Activated naive CD4-positive, alpha-beta T cell (primary cell): ENCODE measurements at regions not wholly inside any gene's neighbourhood (a gene's known extent, or its start where the extent isn't known, plus 50 kb on each side); places are given as distances from the start of the nearest gene placed in this dataset.

Source experiments
- DNase-seq, 4 experiments: peaks; one replicate each; lab custom pipeline; 2025; lab: John Stamatoyannopoulos, UW

DNA sequence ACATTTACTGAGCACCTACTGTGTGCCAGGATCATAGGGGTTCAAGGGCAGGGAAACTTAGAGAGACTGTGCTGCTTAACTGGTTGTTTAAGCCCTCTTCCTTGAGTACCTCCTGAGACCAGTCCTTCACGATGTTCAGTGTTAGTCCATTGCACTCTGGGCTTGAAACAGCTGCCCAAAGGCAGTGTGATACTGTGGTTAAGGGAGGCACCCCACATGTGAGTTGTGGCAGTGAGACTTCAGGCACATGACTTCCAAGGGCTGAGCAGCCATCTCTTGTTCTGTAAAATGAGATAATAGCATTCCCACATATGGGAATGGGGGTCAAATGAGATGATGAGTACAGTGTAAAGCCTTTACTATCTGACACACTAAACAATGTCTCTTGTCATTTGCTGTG, 75.1 kb downstream of the LINGO1 start:
- DNase-seq = no peak

- DNase-seq = no peak
These were observed 75.6 kb downstream of the LINGO1 start for GRCh38 chr15:77557144-77557543.

- DNase-seq = no peak
These were observed 76.1 kb downstream of the LINGO1 start for GRCh38 chr15:77556622-77557021.

DNA sequence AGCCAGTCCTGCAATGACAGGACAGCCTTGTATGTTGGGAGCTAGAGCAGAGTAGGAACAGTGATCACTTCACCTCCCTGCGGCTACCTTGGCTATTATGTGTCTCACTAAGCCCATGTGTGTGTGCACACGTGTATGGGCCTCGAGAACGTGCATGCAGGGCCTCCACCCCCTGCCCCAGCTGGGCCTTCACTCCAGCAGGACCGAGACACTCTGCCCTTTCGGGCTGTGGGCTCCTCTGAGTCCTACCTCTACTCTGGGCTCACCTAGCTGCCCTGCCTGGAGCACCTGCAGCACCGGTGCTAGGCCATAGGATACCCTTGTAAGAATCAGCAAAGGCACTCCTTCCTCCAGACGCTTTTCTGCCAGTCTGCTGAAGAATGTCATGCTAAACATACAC, 77.5 kb downstream of the LINGO1 start:
- no peak for DNase-seq

- no peak for DNase-seq
These were observed 78.2 kb downstream of the LINGO1 start for GRCh38 chr15:77554306-77555080.

DNA sequence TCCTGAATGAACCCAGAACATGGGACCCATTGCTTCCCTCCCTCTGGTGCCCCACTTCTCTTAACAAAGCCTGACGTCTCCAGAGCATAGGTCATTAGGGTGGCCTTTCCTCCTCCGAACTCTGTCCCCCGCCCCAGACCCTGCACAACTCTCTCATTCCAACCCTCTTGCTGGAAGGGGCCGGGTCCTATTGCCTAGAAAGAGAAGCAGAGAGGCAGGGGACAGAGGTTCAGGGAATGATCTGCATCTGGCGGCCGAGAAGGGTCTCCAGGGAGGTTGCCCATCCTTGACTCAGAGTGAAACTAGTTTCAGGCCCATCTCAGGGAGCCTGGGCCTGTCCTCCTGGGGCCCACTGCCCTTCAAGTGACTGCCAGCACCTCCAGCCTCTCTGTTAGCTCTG, 79.0 kb downstream of the LINGO1 start:
- no peak for DNase-seq

GRCh38 chr15:77553257-77553656, 79.5 kb downstream of the LINGO1 start:
- DNase-seq = no peak

GRCh38 chr15:77552066-77552465, 80.6 kb downstream of the LINGO1 start:
- DNase-seq = no peak

DNA sequence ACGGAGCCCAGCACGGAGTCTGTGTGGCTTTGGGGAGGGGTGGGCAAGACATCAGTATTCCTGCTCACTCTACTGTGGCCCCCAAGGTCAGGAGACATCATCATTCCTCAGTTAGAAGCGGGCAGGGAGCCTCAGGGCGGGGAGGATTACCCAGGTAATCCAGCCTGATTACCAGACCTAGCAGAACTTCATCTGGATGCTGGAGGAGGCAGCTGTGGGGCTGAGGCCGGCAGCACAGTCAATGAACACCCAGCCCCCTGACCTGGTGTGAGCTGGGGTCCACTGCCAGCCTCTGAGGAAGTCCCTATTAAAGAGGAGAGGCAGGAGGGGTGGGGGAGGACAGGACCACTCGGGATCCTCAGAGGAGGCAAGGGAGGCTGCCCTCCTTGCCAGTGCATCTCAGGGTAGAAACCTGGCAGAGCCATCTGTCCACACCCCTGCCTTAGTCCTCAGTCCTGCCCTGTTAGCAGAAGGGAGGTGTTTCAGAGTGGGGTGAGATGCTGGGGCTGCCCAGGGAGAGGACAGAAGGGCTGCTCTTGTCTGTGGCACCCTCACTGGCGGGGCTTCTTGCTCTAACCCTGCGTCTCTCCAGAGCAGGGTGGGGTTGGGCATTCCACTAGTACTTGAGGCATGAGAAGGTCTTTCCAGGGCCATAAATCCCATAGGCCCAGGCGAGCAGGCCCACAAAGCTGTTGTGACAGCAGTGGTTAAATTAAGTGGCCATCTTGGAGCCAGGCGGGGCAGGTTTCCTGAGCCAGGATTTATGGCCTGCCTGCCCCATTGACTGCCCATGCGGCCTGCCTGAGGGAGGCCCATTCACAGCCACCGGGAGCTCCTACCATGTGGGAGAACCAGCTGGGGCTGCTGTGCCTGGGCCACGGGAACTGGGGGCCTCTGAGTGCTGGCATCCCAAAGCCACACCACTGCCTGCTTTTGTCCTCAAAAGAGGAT, 82.1 kb downstream of the LINGO1 start:
- no peak for DNase-seq

GRCh38 chr15:77549576-77550288, 83.0 kb downstream of the LINGO1 start:
- DNase-seq = no peak

DNA sequence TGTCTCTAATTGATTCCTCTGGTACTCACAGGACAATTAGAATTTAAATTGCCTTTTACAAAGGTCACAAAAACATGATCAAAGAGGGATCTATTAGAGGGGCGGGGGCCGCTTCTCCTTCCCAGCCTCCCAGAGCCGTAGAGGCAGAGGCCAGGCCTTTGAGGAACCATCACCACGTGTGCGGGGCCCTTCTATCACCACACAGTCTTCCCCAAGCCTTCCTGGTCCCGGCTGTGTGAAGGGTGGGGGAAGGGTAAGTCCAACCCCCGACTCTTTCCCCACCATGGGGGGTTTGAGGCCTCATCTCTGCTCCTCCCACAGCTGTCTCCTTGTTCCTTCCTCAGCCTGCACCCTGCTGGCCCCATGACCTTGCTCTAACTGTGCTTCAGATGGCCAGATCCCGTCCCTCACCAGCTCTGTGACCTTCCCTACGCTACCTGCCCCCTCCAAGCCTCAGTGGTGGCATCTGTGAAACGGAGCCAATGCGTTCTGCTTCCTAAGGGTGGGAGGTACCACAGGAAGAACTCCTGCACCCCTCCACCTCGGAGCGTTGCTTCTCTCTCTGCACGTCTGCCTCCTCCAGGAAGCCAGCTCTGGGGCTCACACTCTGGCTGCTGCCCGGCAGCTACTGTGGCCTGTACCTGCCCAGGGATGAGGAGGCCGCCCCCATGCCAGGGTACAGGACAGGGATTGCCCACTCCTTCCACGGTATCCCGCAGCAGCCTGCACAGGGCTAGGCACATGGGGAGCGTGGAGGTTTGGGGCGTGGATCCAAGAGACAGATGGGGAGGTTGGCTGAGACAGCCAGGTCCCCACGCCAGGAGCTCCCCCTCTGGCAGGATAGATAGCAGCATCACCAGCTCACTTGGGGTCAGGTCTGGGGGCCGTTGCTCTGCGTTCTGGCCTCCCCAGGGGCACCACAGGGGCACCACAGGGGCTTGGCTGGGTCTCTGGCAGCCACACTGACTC, 83.8 kb downstream of the LINGO1 start:
- no peak for DNase-seq

DNA sequence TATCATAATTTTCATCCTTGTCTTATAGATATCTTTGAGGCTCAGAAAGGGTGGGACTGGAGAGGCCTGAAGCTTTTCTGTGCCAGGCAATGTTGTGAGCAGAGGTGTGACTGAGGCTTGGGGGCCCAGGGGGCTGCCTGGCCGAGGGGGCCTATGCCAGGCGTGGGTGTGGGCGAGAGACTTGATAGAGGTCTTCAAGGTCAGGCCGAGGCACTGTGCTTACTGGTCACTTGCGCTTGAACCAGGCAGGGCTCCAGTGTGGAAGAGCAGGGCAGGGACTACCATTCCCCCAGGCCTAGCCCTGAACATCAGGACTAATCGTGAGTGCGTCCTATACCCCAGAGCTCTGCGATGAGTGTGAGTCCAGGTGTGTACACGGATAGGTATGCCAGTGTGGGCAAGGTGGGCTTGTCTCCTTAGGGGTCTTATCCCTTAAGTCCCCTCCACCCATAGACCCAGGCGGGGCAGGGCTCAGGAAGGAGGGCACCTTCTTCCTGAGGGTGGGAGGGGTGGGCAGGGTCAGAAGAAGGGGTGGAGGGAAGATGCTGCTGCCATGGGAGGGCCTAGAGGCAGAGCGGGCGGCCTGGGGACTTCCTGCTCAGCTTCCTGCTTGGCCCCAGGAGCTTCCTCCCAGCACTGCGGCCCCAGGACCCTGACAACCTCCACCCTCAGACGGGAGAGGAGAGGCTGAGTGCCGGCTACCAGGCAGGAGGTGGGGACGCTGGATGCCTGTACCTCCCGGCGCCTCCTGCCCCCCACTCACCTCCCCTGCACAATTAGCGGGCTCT, 84.7 kb downstream of the LINGO1 start:
- DNase-seq = no peak

DNA sequence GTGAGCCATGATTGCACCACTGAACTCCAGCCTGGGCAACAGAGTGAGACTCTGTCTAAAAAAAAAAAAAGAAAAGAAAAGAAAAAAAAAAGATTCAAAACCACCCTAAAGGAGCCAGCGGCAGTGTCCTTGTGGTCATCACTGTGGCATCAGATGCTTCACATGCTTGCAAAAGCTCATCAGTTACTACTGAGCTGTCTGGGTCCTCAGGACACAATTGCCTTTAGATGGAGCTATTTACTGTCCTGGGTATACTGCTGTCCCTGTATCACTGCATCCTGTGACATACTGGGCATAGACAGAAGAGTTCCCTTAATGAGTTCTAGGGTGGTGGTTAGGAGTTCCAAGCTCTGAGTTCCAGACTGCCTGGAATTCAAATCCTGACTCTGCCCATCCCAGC, 85.8 kb downstream of the LINGO1 start:
- DNase-seq = no peak

GRCh38 chr15:77546050-77546501, 86.6 kb downstream of the LINGO1 start:
- no peak for DNase-seq

DNA sequence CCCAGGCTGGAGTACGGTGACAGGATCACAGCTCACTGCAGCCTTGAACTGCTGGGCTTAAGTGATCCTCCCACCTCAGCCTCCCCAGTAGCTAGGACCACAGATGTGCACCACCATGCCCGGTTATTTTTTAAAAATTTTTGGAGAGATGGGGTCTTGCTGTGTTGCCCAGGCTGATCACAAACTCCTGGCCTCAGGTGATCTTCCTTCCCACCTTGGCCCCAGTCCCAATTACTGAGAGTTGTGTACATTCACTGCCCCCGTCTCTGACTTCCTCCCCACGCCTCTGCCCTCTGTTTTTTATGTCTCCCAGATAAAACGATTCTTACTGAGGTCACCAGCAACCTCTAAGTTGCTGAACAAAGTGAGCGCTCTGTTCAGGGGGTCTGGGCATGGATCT, 87.7 kb downstream of the LINGO1 start:
- no peak for DNase-seq

DNA sequence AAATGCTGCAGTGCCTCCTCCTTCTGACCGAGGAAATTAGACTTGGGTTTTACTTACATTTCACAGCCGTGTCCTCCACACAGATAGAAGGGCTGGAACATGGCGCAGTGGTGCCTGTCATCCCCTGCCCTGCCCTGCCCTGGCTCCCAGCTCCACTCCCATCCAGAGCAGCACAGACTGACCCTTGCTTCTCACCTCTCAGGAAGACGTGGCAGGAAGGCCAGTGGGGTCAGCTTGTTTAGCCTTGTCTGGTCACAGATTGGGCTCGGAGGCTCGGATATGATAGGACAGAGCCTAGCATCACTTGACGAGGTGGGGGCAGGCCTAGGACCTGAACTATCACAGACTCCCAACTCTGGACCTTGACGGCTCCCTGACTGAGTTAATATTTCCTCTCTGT, 88.5 kb downstream of the LINGO1 start:
- no peak for DNase-seq

DNA sequence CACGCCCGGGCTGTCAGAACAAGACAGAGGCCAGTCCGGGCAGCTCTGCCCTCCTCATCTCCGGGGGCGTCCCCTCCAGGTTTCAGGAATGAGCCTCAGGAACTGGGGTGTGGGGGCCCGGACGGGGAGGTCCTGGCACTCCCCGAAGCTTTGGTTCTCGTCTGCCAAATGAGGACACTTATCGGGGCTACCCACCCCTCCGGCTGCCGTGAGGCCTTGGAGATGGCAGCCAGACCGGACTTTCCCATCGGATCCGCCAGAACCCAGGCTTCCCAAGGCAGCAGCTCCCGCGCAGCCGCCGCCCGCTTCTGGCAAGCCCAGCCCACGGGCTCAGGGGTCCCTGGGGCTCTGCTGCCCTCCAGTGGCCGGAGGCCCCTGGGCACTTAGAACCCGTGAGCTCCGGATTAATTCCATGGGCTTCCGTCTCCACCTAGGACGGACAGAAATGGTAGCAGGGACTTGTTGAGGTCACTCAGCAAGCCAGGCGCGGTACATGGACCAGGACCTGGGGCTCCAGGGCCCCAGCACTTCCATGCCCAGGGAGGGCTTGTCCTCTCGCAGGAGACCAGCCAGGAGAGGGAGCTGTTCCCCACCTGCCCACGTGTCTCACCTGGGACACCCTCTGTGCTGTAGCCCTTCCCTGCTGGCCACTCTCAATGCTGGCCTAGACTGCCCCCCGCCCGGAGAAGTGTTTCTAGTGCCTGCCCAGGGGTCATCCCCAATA, 89.4 kb downstream of the LINGO1 start:
- peak; percentile 42 to 68 (median 48) for DNase-seq

DNA sequence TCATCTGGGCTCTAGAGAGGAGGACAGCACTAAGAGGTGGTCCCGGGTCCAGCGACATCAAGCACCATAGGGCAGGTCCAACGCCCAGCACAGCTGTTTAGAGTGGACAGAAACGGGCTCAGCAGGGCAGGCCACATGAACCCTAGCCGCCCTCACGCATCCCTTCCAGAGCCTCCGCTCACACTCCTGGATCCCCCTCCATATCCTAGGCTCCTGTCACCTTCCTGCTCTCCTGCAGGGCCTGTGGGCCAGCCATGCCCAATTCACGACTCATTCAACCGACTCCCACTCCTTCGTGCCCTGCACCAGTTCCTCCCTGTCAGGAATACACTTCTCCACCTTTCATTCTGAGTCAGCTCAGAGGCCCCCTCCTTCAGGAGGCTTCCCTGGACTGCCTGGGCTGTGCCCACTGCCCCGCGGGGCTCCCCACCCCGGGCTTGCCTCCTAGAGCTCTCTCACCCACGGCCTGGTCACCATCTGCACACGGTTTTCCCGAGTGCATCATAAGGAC, 90.2 kb downstream of the LINGO1 start:
- DNase-seq = no peak

- no peak for DNase-seq
These were observed 91.1 kb downstream of the LINGO1 start for GRCh38 chr15:77541421-77542181.
